HG03196 (cell line): ENCODE measurements at regions not wholly inside any gene's neighbourhood (a gene's known extent, or its start where the extent isn't known, plus 50 kb on each side); places are given as distances from the start of the nearest gene placed in this dataset.
A peak's percentile ranks its signal among the peaks of the same experiment; 100 is the strongest.

Experiments used
- ATAC-seq: cut with Tn5 transposase; IDR thresholded peaks from one replicate; pipeline ENCODE4 v1.9.1; 2021; ENCODE audit not compliant: unreplicated experiment

DNA sequence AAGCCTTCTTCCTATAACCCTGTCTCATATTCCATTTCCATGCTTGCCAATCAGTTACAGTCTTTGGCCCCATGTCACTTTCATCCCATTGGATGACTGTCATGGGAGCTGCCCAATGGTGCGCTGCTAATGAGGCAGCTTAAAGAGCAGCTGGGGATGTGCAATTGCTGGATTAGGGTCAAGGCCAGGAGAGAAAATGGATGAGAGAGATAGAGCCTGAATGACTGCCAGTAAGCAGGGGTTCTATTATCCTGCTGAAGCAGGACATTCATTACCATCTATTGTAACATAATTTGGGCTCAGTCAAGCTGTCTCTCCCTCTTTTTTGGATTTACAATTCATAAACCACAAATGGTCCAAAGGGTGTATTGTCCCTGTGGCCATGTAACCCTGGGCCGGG lies 909.0 kb downstream of the CENPC start:
- ATAC-seq = no peak

DNA sequence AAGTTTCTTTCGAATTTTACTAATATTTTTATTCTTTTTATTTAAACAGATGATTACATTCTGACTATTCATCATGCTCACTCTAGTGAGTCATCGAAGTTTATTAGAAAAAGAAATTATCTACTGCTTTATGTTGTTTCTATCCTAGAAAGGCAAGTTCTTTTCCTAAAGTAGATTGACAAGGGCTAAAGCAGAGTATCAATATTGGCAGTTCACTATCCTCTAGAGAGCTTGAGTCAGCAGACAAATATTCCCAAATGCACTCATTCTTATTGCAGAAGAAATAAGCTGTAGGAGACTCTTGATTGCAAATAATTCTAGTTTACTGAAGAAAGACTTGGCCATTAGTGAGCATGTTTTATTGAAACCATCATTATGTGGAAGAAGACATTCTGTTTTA lies 911.8 kb downstream of the CENPC start:
- no peak for ATAC-seq

DNA sequence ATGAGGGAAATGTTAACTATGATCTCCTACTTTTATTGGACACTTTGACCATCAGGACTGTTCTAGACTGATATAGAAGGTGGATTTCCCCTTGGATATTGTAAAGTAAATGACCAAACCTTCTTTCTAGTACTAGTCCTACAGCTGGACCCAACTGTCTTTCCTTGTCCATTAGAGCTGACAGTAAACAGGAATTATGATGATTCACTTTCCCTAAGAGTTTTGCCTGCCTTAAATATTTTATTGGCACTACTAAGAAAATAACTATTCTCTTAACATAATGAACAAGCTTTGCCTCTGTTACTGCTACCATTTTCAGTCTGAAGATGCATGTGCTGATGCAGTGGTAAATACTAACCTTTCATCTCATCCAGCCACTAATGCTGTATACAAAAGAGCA lies 915.4 kb downstream of the CENPC start:
- no peak for ATAC-seq

DNA sequence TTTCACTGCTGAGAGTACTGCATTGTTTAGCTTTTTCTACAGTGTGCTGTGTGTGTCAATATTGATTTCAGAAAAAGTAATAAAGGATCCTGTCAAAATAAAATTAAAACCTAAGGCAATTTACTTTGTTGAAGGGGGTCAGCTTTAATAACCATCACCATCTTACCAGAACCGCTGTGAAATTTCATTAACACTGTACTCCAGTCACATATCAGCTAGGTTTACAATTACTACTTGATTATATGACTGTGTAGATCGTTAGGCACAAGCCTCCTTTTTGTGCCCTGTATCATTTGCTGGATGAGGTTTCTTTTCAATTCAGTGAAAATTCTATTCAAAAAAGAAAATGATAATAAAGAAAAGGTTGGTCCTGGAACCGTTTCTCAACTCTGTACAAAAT lies 917.2 kb downstream of the CENPC start:
- no peak for ATAC-seq

DNA sequence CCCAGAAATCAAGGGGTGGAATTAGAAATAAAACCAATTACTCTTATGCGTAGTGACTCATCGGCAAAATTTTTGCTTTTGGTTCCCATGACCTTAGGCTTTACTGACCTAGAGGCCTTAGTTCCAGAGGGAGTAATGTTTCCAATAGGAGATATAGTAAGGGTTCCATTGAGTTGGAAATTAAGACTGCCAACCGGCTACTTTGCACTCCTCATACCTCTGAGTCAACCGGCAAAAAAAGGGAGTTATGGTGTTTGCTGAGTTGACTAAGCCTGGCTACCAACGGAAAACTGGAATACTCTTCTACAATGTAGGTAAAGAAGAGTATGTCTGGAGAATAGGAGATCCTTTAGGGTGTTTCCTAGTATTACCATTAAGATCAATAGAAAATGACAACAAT lies 919.8 kb downstream of the CENPC start:
- ATAC-seq = no peak

DNA sequence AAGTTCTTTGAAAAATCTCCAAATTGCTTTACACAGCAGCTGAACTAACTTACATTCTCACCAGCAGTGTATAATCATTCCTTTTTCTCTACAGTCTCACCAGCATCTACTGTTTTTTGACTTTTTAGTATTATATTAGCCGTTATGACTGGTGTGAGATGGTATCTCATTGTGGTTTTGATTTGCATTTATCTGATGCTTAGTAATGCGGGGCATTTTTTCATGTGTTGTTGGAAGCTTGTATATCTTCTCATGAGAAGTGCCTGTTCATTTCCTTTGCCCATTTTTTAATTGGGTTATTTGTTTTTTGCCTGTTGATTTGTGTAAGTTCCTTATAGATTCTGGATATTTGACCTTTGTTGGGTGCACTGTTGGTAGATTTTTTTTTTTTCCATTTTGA lies 931.7 kb downstream of the CENPC start:
- no peak for ATAC-seq

DNA sequence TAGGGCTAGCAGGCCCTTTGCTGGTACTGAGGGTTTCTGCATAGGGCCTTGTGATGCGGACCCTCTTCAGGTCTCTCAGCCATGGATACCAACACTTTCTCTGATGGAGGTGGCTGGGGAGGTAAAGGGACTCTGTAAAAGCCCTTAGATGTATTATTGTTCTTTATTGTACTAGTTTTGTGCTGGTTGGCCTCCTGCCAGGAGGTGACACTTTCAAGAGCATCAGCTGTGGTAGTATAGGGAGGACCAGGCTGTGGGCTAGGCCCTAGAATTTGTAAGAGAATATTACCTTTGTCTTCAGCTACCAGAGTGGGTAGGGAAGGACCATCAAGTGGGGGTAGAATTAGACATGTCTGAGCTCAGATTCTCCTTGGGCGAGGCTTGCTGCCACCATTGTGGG lies 936.3 kb downstream of the CENPC start:
- no peak for ATAC-seq

DNA sequence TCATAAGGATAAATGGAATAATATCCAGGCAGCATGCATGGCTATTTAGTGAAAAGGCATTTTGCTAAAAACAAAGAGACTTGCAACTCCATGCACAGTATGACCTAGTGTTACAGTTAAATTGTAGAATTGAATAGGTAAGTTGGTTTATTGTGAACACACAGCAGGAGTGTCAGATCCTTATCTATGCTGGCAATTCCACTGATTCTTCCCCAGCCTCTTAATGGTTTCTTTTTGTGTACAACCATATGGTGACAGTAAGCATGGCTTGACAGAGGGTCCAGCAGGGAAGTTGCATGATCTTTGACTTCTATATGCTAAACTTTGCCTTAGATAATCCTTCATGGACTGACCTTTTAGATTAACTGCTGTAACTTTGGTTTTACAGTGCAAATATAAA lies 936.6 kb upstream of the EPHA5 start:
- no peak for ATAC-seq

DNA sequence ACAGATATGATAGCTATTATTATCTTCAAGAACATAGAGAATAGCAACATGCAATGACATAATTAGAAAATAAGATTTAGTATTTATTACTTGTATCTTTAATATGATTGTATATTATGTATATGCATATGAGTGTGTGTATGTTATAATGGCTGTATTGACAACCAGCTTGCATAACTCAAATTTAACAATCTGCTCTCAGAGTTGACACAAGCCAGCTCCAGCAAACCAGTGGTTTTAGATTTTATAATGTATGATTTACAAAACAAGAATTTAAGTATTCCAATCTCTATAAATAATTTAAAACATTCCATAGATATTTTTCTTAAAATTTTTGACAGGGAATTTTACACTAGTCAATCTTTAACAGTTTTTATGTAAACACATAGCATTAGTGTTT lies 935.9 kb upstream of the EPHA5 start:
- ATAC-seq = no peak

DNA sequence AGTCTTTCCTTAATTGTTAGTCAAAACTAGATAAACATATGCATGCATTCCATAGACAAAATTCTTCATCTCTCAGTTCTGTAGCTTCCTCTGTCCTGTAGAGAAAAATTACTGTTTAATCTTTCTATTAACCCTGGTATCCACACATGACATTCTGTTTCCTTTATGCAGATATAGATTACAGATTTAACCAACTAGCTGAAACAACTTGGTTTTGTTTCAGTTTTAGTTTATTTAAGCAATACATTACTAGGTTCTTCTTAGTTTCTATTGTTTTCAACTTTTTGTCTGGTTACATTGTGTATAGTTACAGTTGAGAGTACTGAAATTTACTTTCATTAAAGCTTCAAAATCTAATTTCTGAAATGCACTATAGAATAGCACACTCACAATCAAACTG lies 933.9 kb upstream of the EPHA5 start:
- ATAC-seq = peak; percentile 62

DNA sequence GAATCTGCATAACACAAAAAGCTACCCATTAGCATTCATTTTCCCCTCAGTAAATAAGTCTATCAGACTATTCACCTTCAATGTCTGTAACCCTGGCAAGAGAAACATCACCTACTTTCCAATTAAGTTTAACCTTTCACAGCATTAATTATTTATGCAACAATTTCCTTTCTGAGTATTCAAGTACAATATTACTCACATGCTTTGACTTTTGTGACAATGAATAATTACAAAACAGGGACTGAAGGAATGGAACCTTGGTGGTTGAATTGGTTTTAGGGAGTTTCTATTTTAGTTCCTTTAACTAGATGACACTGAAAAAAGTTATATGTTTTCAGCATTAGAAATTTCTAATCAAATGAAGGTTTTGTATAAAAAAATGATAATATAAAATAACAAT lies 932.3 kb upstream of the EPHA5 start:
- no peak for ATAC-seq

DNA sequence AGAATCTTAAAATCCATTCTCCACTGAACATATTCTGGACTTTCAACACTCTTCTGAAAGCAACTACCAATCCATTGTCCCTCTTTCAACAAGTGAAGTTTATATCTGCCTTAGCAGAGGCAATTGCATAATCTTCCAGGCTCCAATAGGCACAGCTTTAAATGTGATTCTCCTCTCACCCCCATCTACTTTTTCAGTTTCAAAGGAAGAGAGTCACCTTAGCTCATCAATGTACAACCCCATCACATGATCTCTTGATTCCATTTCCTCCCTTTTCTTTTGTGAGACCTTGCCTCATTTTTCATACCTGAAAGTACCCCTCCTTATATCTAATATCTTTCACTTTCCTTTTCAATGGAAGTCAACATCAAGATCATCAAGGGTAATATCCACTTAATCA lies 921.7 kb upstream of the EPHA5 start:
- no peak for ATAC-seq

DNA sequence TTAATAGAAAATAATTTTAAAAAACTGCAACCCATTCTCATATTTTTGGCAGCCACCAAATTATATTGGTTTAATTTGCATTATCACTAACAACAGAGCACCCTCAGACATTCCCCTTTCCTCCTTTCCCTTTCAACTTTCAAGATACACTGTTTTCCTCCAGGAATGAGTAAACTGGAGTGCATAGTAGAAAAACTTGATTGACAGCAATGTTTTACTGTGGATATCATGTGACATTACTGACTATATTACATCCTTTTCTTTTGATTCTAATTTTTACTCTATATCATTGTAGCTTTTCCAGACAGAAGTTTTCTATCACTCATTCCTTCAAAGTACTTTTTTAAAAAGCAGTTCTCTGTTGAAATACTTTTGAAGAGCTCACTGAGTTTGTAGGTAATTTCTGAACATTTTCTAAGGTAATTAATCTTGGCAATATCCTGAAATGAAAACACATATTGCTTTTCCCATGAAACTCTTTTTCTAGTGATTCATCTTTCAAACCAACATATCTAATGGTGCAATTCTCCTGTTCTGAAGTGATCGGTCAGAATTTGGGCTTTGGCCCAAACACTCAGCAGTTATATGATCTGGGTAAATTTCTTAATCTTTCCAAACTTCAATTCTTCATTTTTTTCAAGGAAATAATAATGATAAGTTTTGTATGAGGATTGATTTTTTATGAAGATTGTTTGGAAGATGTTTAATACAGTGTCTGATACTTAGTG lies 920.4 kb upstream of the EPHA5 start:
- ATAC-seq = no peak

DNA sequence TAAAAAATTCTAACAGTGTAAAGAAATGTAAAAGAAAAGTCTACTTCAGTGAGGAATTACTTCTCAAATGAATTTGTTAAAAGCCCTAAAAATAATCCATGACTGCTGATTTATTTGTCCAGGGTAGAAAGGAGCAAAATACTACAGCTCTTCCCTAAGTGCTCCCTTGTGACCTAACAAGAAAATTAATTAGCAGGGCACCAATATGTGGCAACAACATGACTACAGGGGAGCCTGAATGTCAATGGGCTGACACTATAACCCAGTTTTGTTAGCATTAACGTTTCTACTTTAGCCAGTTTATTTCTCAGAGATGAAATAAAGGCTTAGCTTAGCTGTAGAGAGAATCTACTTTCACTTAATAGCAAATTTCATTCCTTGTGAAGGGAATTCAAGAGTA lies 918.9 kb upstream of the EPHA5 start:
- ATAC-seq = no peak

DNA sequence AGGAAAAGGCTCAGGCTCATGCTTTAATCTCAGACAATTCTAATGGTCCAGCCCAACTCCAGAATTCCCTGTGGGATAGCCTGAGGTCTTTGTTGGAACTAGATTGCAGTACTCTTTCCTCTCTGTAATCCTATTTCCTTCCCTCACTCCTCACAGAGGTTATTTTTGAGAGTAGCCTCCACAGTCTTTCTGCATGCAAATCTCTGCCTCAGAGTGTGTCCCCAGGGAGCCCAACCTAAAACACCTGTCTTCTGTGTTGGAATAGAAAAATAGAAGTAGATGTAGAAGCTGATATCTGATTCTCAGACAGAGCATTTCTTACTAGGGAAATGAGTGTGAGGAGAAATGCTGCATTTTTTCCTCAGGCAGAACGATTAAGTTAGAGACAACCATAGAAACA lies 915.5 kb upstream of the EPHA5 start:
- ATAC-seq = no peak

DNA sequence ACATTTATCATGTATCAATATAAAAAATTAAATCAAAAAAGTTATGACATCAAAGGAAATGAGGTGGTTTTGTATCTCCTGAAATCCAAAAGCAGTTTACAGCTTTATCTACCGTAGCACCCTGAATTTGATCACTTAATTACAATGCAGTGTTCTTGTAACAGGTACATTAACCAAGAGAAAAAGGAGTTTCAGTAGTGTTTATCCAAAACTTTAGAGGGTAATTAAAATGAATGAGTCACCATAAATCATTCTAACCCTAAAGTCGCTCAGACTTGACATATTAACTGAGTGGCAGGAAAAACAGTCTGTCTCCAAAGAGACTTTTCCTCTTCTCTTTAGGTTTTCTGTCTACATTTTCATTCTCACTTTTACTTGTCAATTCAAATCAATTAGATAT lies 907.6 kb upstream of the EPHA5 start:
- ATAC-seq = no peak

DNA sequence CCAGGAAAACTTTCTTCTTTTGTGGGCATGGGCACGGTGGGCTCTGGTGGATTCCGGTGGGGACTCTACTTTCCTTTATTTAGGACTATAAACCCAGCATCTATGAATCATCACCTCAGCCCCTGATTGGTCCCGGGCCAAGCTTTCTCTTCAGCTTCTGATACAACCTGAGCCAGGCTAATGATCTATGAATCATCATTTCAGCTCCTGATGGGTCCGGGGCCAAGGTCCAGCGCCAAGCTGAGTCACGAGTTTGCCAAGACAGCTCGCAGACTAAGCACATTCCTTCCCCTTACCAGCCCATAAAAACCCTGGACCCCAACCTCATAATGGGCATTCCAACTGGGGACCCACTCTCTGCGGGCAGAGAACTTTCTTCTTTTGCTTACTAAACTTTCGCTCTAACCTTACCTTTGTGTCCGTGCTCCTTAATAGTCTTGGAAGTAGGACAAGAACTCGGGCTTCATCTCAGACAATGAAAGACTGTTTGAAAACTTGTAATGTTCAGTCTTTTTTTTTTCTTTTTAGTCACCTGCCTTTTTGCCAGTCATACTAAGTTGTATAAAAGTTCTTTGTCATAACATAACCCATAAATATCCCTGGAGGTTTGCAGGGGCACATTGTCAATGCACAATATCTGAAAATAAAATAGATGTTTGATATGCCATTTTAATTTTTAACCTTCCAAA lies 904.9 kb upstream of the EPHA5 start:
- no peak for ATAC-seq

DNA sequence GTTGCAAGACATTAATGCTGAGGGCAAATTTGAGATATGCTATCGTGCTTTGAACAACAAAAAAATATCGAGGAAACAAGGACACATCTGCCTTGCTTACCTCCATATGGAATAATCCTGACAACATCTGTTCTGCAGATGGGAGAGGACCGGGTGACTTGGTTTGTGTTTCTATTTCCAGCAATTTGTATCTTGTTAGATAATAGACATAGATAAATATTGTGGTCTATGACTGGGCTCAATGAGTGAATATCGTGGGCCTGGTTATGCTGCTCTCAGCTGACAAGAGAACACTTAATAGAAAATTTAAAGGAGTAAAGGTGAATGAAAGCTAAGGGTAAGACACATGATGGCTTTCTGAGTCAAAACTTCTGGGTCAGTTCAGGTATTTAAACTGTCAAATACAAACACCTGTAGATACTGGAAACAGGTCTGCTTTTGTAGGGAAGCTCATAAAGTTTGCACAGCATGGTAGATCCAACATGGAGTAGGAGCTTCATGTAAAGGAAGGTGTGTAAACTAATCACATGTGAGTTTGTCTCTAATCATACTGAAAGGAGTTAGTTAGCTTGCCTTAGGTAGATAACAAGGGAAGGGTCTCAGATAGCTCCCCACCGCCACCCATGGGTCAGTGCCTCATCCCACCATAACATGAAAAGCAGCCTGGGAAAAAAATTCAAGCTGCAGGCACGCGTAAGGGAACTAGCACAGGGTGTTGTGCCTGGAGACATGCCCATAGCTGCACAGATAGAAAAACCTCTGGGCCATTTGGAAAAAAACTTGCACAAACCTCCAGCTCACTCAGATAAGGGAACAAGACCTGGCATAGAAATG lies 904.1 kb upstream of the EPHA5 start:
- no peak for ATAC-seq

DNA sequence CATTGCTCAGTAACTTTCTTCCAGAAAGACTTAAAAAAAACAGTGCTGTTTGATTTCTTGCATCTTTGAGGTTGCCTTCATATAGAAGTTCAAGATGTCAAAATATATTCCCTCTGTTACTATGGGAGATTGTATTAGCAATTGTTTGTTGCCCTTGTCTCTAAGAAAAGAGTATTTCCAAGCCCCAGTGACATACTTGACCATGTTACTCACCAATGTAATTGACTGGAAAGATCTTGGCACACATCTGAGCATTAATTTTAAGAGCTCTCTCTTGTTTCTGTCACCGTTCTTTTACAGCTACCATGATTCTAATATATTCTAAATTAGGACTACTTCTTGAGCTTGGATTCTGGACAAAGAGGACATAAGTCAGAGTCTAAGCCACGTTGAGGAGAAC lies 902.7 kb upstream of the EPHA5 start:
- no peak for ATAC-seq

DNA sequence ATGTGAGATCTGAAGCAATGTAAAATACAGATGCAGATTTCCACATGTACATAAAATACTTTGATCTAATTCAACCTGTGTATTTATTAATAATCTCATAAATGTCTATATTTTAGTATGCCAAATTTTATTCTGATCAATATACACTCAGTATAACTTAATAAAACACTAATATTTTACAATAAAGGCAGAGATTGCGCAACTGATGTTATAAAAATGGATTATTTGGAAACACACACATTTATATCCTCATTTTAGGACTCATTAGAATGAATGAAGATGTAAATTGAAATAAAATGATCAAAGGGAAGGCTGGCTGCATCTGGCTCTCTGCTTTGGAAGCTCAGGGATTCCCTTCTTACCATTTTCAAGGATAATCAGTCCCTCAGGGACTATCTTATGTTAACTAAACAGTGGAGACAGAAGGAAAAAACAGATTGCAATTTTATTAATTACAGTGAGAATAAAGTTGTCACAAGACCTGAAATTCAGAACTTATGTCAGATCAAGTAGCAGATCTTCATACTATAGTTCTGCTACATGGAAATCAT lies 900.9 kb upstream of the EPHA5 start:
- ATAC-seq = no peak

DNA sequence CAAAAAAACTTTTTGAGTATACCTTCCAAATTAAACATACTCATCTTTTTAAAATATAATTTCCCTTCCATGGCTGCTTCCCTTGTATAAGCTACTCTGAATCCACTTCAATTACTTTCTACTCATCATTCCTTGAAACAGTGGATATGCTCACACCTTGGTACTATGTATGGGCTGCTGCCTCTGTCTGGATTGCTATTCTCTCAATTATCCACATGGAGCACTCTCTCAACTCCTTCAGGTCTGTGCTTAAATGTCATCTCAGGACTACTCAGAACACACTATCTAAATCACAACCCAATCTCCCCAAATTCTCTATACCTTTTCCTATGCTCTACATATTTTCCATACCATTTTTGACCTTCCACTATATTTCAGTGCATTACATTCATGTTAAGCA lies 898.9 kb upstream of the EPHA5 start:
- ATAC-seq = no peak

DNA sequence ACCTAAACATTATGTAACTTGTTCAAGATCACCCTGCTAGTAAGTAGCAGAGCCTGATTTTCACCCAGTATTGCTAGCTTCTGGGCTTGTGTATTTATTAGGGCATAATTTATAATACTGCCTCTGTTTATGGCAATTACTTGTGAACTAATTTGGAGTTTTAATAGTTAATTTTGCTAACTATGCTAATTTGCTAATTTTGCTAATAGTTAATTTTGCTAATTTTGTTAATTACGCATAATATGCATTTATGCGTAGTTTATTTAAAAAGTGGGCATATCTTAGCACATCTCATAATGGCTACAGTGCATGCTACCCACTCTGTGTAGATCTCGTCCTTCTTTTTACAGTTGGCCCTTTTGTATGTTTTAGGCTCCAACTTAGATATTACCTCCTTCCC lies 898.1 kb upstream of the EPHA5 start:
- ATAC-seq = no peak
